Keratinocyte (primary cell): ENCODE measurements at regions not wholly inside any gene's neighbourhood (a gene's known extent, or its start where the extent isn't known, plus 50 kb on each side); places are given as distances from the start of the nearest gene placed in this dataset.

Experiments used
- DNase-seq: peaks from one replicate; pipeline ENCODE4 v3.0.0-alpha.2; 2011; ENCODE audit warnings: low read depth, missing footprints, low spot score
- FAIRE-seq: peaks from 2 replicates; lab custom pipeline; 2011; peaks lifted over from hg19 to GRCh38; lab: Jason Lieb, UNC
- H2AFZ ChIP-seq: 2 replicates; pipeline ENCODE4 v1.6.0; 2012; ENCODE audit warnings: low read length, control low read depth, inconsistent platforms; ENCODE audit not compliant: control insufficient read depth
- H3K27ac ChIP-seq: 2 replicates; pipeline ENCODE4 v1.5.1; 2011; ENCODE audit warnings: low read length; ENCODE audit not compliant: control insufficient read depth, insufficient read depth
- H3K27me3 ChIP-seq: 3 replicates; pipeline ENCODE4 v1.6.0; 2011; ENCODE audit warnings: low read length; ENCODE audit not compliant: control insufficient read depth, insufficient read depth; ENCODE audit errors: extremely low read depth
- H3K36me3 ChIP-seq, 2 experiments: 2 replicates in 1 of 2; 3 replicates in 1 of 2; pipeline ENCODE4 v1.5.1; 2011; ENCODE audit warnings: low read length in 2 of 2, mild to moderate bottlenecking in 1 of 2; ENCODE audit not compliant: control insufficient read depth in 2 of 2, insufficient read depth in 2 of 2; ENCODE audit errors: extremely low read depth in 1 of 2
- H3K4me1 ChIP-seq: 3 replicates; pipeline ENCODE4 v1.5.1; 2011; ENCODE audit warnings: low read length; ENCODE audit not compliant: control insufficient read depth, insufficient read depth; ENCODE audit errors: extremely low read depth
- H3K4me2 ChIP-seq: 3 replicates; pipeline ENCODE4 v1.6.0; 2011; ENCODE audit warnings: low read depth, low read length; ENCODE audit not compliant: control insufficient read depth, insufficient read depth; ENCODE audit errors: extremely low read depth
- H3K4me3 ChIP-seq, 3 experiments: fragments of 200-600 bp in 1 of 3; sonication (generic) in 1 of 3; 2 replicates in 2 of 3; 3 replicates in 1 of 3; pipeline ENCODE4 v1.5.1; 2011 to 2016; ENCODE audit warnings: low read length in 3 of 3, mild to moderate bottlenecking in 3 of 3, control low read depth in 2 of 3, inconsistent platforms in 1 of 3, low read depth in 1 of 3, mixed read lengths in 1 of 3, mixed run types in 1 of 3, moderate library complexity in 1 of 3; ENCODE audit not compliant: control insufficient read depth in 2 of 3, insufficient read depth in 2 of 3; ENCODE audit errors: extremely low read depth in 1 of 3
- H3K79me2 ChIP-seq: 2 replicates; pipeline ENCODE4 v1.6.0; 2012; ENCODE audit warnings: low read length; ENCODE audit not compliant: control insufficient read depth, insufficient read depth
- H3K9ac ChIP-seq: 3 replicates; pipeline ENCODE4 v1.6.0; 2011; ENCODE audit warnings: low read length; ENCODE audit not compliant: control insufficient read depth, insufficient read depth; ENCODE audit errors: extremely low read depth
- H3K9me1 ChIP-seq: 3 replicates; pipeline ENCODE4 v1.6.0; 2011; ENCODE audit warnings: low read length; ENCODE audit not compliant: control insufficient read depth, insufficient read depth; ENCODE audit errors: extremely low read depth
- H3K9me3 ChIP-seq: 2 replicates; pipeline ENCODE4 v1.5.1; 2012; ENCODE audit warnings: low read depth, low read length; ENCODE audit not compliant: control insufficient read depth
- H4K20me1 ChIP-seq: 3 replicates; pipeline ENCODE4 v1.6.0; 2011; ENCODE audit warnings: low read length; ENCODE audit not compliant: control insufficient read depth, insufficient read depth; ENCODE audit errors: extremely low read depth
- EZH2 ChIP-seq: IDR thresholded peaks from one replicate; pipeline ENCODE4 v1.6.1; 2012; ENCODE audit warnings: inconsistent platforms, mild to moderate bottlenecking, low read length, moderate library complexity
- dilution Hi-C: fragments of 300-500 bp; cut with MboI; formaldehyde crosslinking; loops from one replicate; pipeline ENCODE4 v1.7.0; 2020; ENCODE audit warnings: low sequenced_read_pairs; ENCODE audit not compliant: extremely low pct_ligation_motif_present
- TF ChIP-seq, protein P1 (sequence below), 3 experiments: IDR thresholded peaks in 1 of 3; conservative IDR thresholded peaks in 1 of 3; optimal IDR thresholded peaks in 1 of 3; 2 replicates in 2 of 3; 3 replicates in 1 of 3; pipeline versions ENCODE3 to v1.5.1; 2011; ENCODE audit warnings: low read length in 3 of 3, mild to moderate bottlenecking in 3 of 3, moderate library complexity in 2 of 3, control low read depth in 1 of 3, inconsistent platforms in 1 of 3; ENCODE audit not compliant: insufficient read depth in 2 of 3; ENCODE audit errors: extremely low read depth in 1 of 3

- Histone ChIP-seq H3K9ac (no peak overlapping the region), H3K9me1 (no peaks in the 10 kb centered on the region), H3K79me2 (no peaks in the 10 kb centered on the region), H3K27me3 (no peaks in the 10 kb centered on the region), H3K36me3 (no peaks in the 10 kb centered on the region), H4K20me1 (no peaks in the 10 kb centered on the region), H3K4me2 (no peak overlapping the region), H3K27ac (no peak overlapping the region), H3K4me1 (no peaks in the 10 kb centered on the region), H3K4me3 (no peak overlapping the region), H2AFZ (no peak overlapping the region), H3K9me3 (no peaks in the 10 kb centered on the region)
- TF ChIP-seq, protein P1, sequence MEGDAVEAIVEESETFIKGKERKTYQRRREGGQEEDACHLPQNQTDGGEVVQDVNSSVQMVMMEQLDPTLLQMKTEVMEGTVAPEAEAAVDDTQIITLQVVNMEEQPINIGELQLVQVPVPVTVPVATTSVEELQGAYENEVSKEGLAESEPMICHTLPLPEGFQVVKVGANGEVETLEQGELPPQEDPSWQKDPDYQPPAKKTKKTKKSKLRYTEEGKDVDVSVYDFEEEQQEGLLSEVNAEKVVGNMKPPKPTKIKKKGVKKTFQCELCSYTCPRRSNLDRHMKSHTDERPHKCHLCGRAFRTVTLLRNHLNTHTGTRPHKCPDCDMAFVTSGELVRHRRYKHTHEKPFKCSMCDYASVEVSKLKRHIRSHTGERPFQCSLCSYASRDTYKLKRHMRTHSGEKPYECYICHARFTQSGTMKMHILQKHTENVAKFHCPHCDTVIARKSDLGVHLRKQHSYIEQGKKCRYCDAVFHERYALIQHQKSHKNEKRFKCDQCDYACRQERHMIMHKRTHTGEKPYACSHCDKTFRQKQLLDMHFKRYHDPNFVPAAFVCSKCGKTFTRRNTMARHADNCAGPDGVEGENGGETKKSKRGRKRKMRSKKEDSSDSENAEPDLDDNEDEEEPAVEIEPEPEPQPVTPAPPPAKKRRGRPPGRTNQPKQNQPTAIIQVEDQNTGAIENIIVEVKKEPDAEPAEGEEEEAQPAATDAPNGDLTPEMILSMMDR (optimal IDR thresholded peaks at IDR 0.05 in 1 of 3, IDR thresholded peaks at IDR 0.05 in 1 of 3, conservative IDR thresholded peaks at IDR 0.05 in 1 of 3; ENCODE audit: extremely low read depth in 1 of 3, insufficient read depth in 2 of 3, low read length in 3 of 3): no peak
- TF ChIP-seq EZH2: no peak
- dilution Hi-C loops: no loop called here
- DNase-seq (no peak), FAIRE-seq (no peak)
Measured at GRCh38 chr6:109240370-109241084, 141.7 kb downstream of the CD164 start.

DNA sequence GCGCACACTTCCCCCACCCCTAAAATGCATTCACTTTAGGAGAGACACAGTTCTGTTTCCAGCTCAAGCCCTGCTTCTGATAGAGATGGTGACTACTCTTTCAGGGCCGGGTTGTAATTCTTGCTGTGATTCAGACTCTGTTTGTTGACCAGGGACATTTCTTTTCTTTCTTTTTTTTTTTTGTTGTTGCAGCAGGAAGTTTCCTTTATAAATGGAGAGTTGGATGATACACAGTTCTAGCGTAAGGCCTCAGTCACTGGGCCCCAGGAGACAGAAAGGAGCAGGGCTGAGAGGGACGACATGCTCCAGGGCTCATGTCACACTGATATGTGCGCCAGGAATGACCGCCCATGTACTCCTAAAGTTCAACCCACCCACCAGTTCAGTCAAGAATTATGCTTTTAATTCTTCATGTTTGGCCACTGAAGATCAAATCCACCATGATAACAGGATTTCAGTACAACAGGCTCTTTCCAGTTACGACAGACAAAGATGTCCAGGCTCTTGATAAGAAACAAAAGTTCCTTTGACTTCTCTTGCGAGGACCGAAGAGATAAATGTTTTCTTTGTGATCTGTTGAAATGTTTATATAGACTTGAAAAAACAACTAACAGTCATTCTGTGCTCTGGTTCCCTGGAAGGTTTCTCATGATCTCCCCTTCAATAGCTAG, 142.5 kb downstream of the CD164 start:
- Histone ChIP-seq H3K27ac (no peak overlapping the region), H3K79me2 (no peaks in the 10 kb centered on the region), H3K4me1 (no peaks in the 10 kb centered on the region), H3K36me3 (no peaks in the 10 kb centered on the region), H3K4me2 (no peak overlapping the region), H2AFZ (no peak overlapping the region), H4K20me1 (no peaks in the 10 kb centered on the region), H3K4me3 (no peak overlapping the region), H3K9ac (no peak overlapping the region), H3K27me3 (no peaks in the 10 kb centered on the region), H3K9me1 (no peaks in the 10 kb centered on the region), H3K9me3 (no peaks in the 10 kb centered on the region)
- TF ChIP-seq EZH2: no peak
- TF ChIP-seq, protein P1 (optimal IDR thresholded peaks at IDR 0.05 in 1 of 3, IDR thresholded peaks at IDR 0.05 in 1 of 3, conservative IDR thresholded peaks at IDR 0.05 in 1 of 3; ENCODE audit: extremely low read depth in 1 of 3, insufficient read depth in 2 of 3, low read length in 3 of 3): no peak
- DNase-seq (no peak), FAIRE-seq (no peak)
- dilution Hi-C loops: no loop called here
